Activated CD4-positive, alpha-beta T cell treated with anti-CD3 and anti-CD28 coated beads, Interleukin-2, amount 10 ng/mL, durations not matched to agents 24 days and 14 days (primary cell): ENCODE measurements at regions not wholly inside any gene's neighbourhood (a gene's known extent, or its start where the extent isn't known, plus 50 kb on each side); places are given as distances from the start of the nearest gene placed in this dataset.
A peak's percentile ranks its signal among the peaks of the same experiment; 100 is the strongest.

Experiments
- DNase-seq: peaks from one replicate; pipeline ENCODE4 v3.0.0; 2022
- H3K27ac Mint-ChIP-seq: one replicate; pipeline ENCODE4 v1.8.0; 2022; ENCODE audit warnings: mild to moderate bottlenecking, mixed read lengths
- H3K27me3 Mint-ChIP-seq: one replicate; pipeline ENCODE4 v1.8.0; 2022; ENCODE audit warnings: mixed read lengths
- H3K36me3 Mint-ChIP-seq: one replicate; pipeline ENCODE4 v1.8.0; 2022; ENCODE audit warnings: low read depth, mild to moderate bottlenecking, mixed read lengths
- H3K4me1 Mint-ChIP-seq: one replicate; pipeline ENCODE4 v1.8.0; 2021; ENCODE audit warnings: mixed read lengths
- H3K4me3 Mint-ChIP-seq: one replicate; pipeline ENCODE4 v1.8.0; 2022; ENCODE audit warnings: mild to moderate bottlenecking, moderate library complexity, mixed read lengths
- H3K9me3 Mint-ChIP-seq: one replicate; pipeline ENCODE4 v1.8.0; 2021; ENCODE audit warnings: mixed read lengths
- intact Hi-C: fragments of 100-400 bp; cut with micrococcal nuclease; formaldehyde crosslinking; loops from one replicate; pipeline ENCODE4 v1.15.1; 2023

- peak; percentile 43 for DNase-seq
- no peaks in the 10 kb centered on the region for H3K4me1 Mint-ChIP-seq
- no peaks in the 10 kb centered on the region for H3K27me3 Mint-ChIP-seq
- H3K4me3 Mint-ChIP-seq, result no peak overlapping the region
- no peaks in the 10 kb centered on the region for H3K9me3 Mint-ChIP-seq
- intact Hi-C loops, result no loop called here
- H3K36me3 Mint-ChIP-seq, result no peaks in the 10 kb centered on the region
- no peak overlapping the region for H3K27ac Mint-ChIP-seq
These were observed 582.9 kb downstream of the BRD1 start for GRCh38 chr22:49244466-49245420.

GRCh38 chr22:49243965-49244364 is 583.7 kb downstream of the BRD1 start:
- no peaks in the 10 kb centered on the region for H3K27me3 Mint-ChIP-seq
- intact Hi-C loops, result no loop called here
- H3K36me3 Mint-ChIP-seq, result no peaks in the 10 kb centered on the region
- DNase-seq, result peak; percentile 37
- no peaks in the 10 kb centered on the region for H3K9me3 Mint-ChIP-seq
- no peaks in the 10 kb centered on the region for H3K4me1 Mint-ChIP-seq
- H3K27ac Mint-ChIP-seq, result no peak overlapping the region
- no peak overlapping the region for H3K4me3 Mint-ChIP-seq

- H3K27me3 Mint-ChIP-seq, result no peaks in the 10 kb centered on the region
- H3K4me3 Mint-ChIP-seq, result no peak overlapping the region
- H3K36me3 Mint-ChIP-seq, result no peaks in the 10 kb centered on the region
- peak; percentile 40 for DNase-seq
- no peaks in the 10 kb centered on the region for H3K4me1 Mint-ChIP-seq
- no peaks in the 10 kb centered on the region for H3K9me3 Mint-ChIP-seq
- no peak overlapping the region for H3K27ac Mint-ChIP-seq
- intact Hi-C loops, result no loop called here
These were observed 584.3 kb downstream of the BRD1 start for GRCh38 chr22:49243335-49243734.

GRCh38 chr22:49242480-49242879 is 585.2 kb downstream of the BRD1 start:
- H3K36me3 Mint-ChIP-seq, result no peaks in the 10 kb centered on the region
- no peaks in the 10 kb centered on the region for H3K27me3 Mint-ChIP-seq
- H3K4me3 Mint-ChIP-seq, result no peak overlapping the region
- intact Hi-C loops, result no loop called here
- H3K9me3 Mint-ChIP-seq, result no peaks in the 10 kb centered on the region
- peak; percentile 29 for DNase-seq
- no peaks in the 10 kb centered on the region for H3K4me1 Mint-ChIP-seq
- H3K27ac Mint-ChIP-seq, result no peak overlapping the region

GRCh38 chr22:49241174-49241851 is 586.4 kb downstream of the BRD1 start:
- intact Hi-C loops, result no loop called here

GRCh38 chr22:49240472-49240871 is 587.2 kb downstream of the BRD1 start:
- H3K27ac Mint-ChIP-seq, result no peak overlapping the region
- H3K27me3 Mint-ChIP-seq, result no peaks in the 10 kb centered on the region
- intact Hi-C loops, result no loop called here
- H3K36me3 Mint-ChIP-seq, result no peaks in the 10 kb centered on the region
- no peaks in the 10 kb centered on the region for H3K4me1 Mint-ChIP-seq
- H3K4me3 Mint-ChIP-seq, result no peak overlapping the region
- no peaks in the 10 kb centered on the region for H3K9me3 Mint-ChIP-seq
- peak; percentile 37 for DNase-seq

More at GRCh38 chr22:49241174-49241851, 586.4 kb downstream of the BRD1 start:
- Mint-ChIP-seq H3K9me3 (no peaks in the 10 kb centered on the region), H3K27me3 (no peaks in the 10 kb centered on the region), H3K36me3 (no peaks in the 10 kb centered on the region), H3K4me3 (no peak overlapping the region), H3K4me1 (no peaks in the 10 kb centered on the region), H3K27ac (no peak overlapping the region)
- DNase-seq, result no peak

- peak; percentile 34 for DNase-seq
- Mint-ChIP-seq H3K4me3 (no peak overlapping the region), H3K4me1 (no peaks in the 10 kb centered on the region), H3K27ac (no peak overlapping the region), H3K36me3 (no peaks in the 10 kb centered on the region), H3K9me3 (no peaks in the 10 kb centered on the region), H3K27me3 (no peaks in the 10 kb centered on the region)
- intact Hi-C loops, result no loop called here
These were observed 587.7 kb downstream of the BRD1 start for GRCh38 chr22:49240016-49240380.

- DNase-seq, result peak; percentile 35
- intact Hi-C loops, result no loop called here
These were observed 588.2 kb downstream of the BRD1 start for GRCh38 chr22:49239264-49240015.

GRCh38 chr22:49238181-49239141 is 589.2 kb downstream of the BRD1 start:
- Mint-ChIP-seq H3K27me3 (no peaks in the 10 kb centered on the region), H3K9me3 (no peaks in the 10 kb centered on the region), H3K36me3 (no peaks in the 10 kb centered on the region), H3K4me3 (no peak overlapping the region), H3K4me1 (no peaks in the 10 kb centered on the region), H3K27ac (no peak overlapping the region)
- DNase-seq, result peak; percentile 41
- intact Hi-C loops, result no loop called here

More at GRCh38 chr22:49239264-49240015, 588.2 kb downstream of the BRD1 start:
- H3K4me1 Mint-ChIP-seq, result no peaks in the 10 kb centered on the region
- H3K4me3 Mint-ChIP-seq, result no peak overlapping the region
- no peaks in the 10 kb centered on the region for H3K9me3 Mint-ChIP-seq
- no peaks in the 10 kb centered on the region for H3K36me3 Mint-ChIP-seq
- no peaks in the 10 kb centered on the region for H3K27me3 Mint-ChIP-seq
- no peak overlapping the region for H3K27ac Mint-ChIP-seq

- H3K36me3 Mint-ChIP-seq, result no peaks in the 10 kb centered on the region
- H3K27me3 Mint-ChIP-seq, result no peaks in the 10 kb centered on the region
- H3K9me3 Mint-ChIP-seq, result no peaks in the 10 kb centered on the region
- intact Hi-C loops, result no loop called here
- H3K27ac Mint-ChIP-seq, result no peak overlapping the region
- no peak for DNase-seq
- H3K4me3 Mint-ChIP-seq, result no peak overlapping the region
- no peaks in the 10 kb centered on the region for H3K4me1 Mint-ChIP-seq
These were observed 590.0 kb downstream of the BRD1 start for GRCh38 chr22:49237703-49238102.

GRCh38 chr22:49237279-49237678 is 590.4 kb downstream of the BRD1 start:
- Mint-ChIP-seq H3K4me3 (no peak overlapping the region), H3K27me3 (no peaks in the 10 kb centered on the region), H3K36me3 (no peaks in the 10 kb centered on the region), H3K27ac (no peak overlapping the region), H3K4me1 (no peaks in the 10 kb centered on the region), H3K9me3 (no peaks in the 10 kb centered on the region)
- intact Hi-C loops, result no loop called here
- DNase-seq, result no peak

GRCh38 chr22:49236541-49237075 is 591.1 kb downstream of the BRD1 start:
- intact Hi-C loops, result no loop called here
- no peak overlapping the region for H3K27ac Mint-ChIP-seq
- no peaks in the 10 kb centered on the region for H3K9me3 Mint-ChIP-seq
- no peak overlapping the region for H3K4me3 Mint-ChIP-seq
- H3K36me3 Mint-ChIP-seq, result no peaks in the 10 kb centered on the region
- peak; percentile 32 for DNase-seq
- H3K27me3 Mint-ChIP-seq, result no peaks in the 10 kb centered on the region
- H3K4me1 Mint-ChIP-seq, result no peaks in the 10 kb centered on the region
